ENCODE measurements at regions not wholly inside any gene's neighbourhood (a gene's known extent, or its start where the extent isn't known, plus 50 kb on each side); places are given as distances from the start of the nearest gene placed in this dataset.

- Histone ChIP-seq H3K9me2 (no peaks in the 10 kb centered on the region), H3F3A (replicated peaks; ENCODE audit: insufficient read depth) (no peaks in the 10 kb centered on the region), H3K4me3 (ENCODE audit: low read depth in 2 of 2, low read length in 1 of 2) (no peak overlapping the region), H4K20me1 (ENCODE audit: insufficient read depth) (no peaks in the 10 kb centered on the region), H2AFZ (ENCODE audit: low read depth) (no peak overlapping the region), H3K36me3 (replicated peaks in 1 of 2; ENCODE audit: control insufficient read depth in 1 of 2, insufficient read depth in 2 of 2, low read length in 1 of 2) (no peaks in the 10 kb centered on the region), H3K4me2 (no peak overlapping the region), H3K79me2 (ENCODE audit: insufficient read depth) (no peaks in the 10 kb centered on the region), H3K4me1 (ENCODE audit: control insufficient read depth in 1 of 2, insufficient read depth in 2 of 2, low read depth in 1 of 2, low read length in 1 of 2) (peaks cover 0 to 14% of the 10 kb centered on the region in 2 experiments; a peak in 2 of 4 replicates), H3K9ac (no peak overlapping the region), H3K27me3 (ENCODE audit: insufficient read depth) (no peaks in the 10 kb centered on the region; the same call in 1 of the 2 replicates), H3K9me3 (no peaks in the 10 kb centered on the region), H3K27ac (ENCODE audit: low read depth in 2 of 2, low read length in 1 of 2) (no peak overlapping the region)
- ChIA-PET POLR2A (no interaction called here), CTCF (interaction anchor here (2.3 kb wide), 1 partner anchor 335 kb away, joined by 10 read pairs; no protein-coding TSS in a partner anchor)
- DNase-seq, result no peak
- 58% methylated on average over 20 of the region's 20 CpGs for WGBS (ENCODE audit: low lambda C conversion rate)
- no peak for TF ChIP-seq RAD21 (IDR thresholded peaks at IDR 0.05; ENCODE audit: low read length)
- no peak for TF ChIP-seq POLR2AphosphoS5 (IDR thresholded peaks at IDR 0.05; ENCODE audit: low read depth, low read length)
- TF ChIP-seq FOSL2 (IDR thresholded peaks at IDR 0.05; ENCODE audit: borderline replicate concordance, low read depth), result no peak
- TF ChIP-seq TEAD4 (IDR thresholded peaks at IDR 0.05; ENCODE audit: borderline replicate concordance, insufficient read depth), result no peak
- TF ChIP-seq IRF3 (IDR thresholded peaks at IDR 0.05; ENCODE audit: low read depth, low read length), result no peak
- no peak for TF ChIP-seq NFIC (IDR thresholded peaks at IDR 0.05; ENCODE audit: borderline replicate concordance)
- no peak for TF ChIP-seq FOXJ3 (CRISPR knock-in tag; IDR thresholded peaks at IDR 0.05)
- no peak for TF ChIP-seq YY1 (IDR thresholded peaks at IDR 0.05; ENCODE audit: low read depth)
- no peak for TF ChIP-seq GATA2 (CRISPR knock-in tag; IDR thresholded peaks at IDR 0.05)
- no peak for TF ChIP-seq ZBTB33 (IDR thresholded peaks at IDR 0.05; ENCODE audit: borderline replicate concordance, low read depth)
- no peak for TF ChIP-seq NRF1 (IDR thresholded peaks at IDR 0.05; ENCODE audit: low read depth, low read length)
- no peak for TF ChIP-seq CHD2 (IDR thresholded peaks at IDR 0.05; ENCODE audit: low read length, partially characterized antibody)
- TF ChIP-seq RCOR1 (IDR thresholded peaks at IDR 0.05; ENCODE audit: low read length), result no peak
- TF ChIP-seq MAX (IDR thresholded peaks at IDR 0.05; ENCODE audit: low read depth), result no peak
- no peak for TF ChIP-seq USF1 (IDR thresholded peaks at IDR 0.05; ENCODE audit: borderline replicate concordance, low read depth)
- no peak for TF ChIP-seq JUND (IDR thresholded peaks at IDR 0.05)
- TF ChIP-seq GABPA (IDR thresholded peaks at IDR 0.05; ENCODE audit: low read depth), result no peak
- TF ChIP-seq MEF2A (IDR thresholded peaks at IDR 0.05; ENCODE audit: borderline replicate concordance, low read depth), result no peak
Measured at GRCh38 chr16:73543970-73544599, 496.2 kb upstream of the ZFHX3 start.

All from SK-N-SH (cell line).